ENCODE measurements at regions not wholly inside any gene's neighbourhood (a gene's known extent, or its start where the extent isn't known, plus 50 kb on each side); places are given as distances from the start of the nearest gene placed in this dataset.

GRCh38 chr4:138964716-138965426, 50.7 kb upstream of the NOCT start:
- DNase-seq: no peak

DNA sequence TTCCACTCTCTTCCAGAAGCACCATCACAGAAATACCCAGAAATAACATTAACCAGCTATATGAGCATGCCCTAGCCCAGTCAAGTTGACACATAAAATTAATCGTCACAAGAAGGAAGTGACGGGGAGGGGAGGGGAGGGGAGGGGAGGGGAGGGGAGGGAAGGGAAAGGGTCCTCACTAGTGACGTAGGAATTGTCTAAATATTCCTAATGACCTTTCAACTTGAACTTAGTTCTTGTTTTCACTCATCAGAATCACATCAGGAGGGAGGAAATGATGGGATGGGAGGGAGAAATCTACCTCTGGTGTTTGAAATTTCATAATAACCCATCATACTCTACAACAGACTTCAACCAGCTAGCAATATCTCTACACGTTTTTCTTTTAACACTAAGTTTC, 52.2 kb upstream of the NOCT start:
- DNase-seq: no peak

DNA sequence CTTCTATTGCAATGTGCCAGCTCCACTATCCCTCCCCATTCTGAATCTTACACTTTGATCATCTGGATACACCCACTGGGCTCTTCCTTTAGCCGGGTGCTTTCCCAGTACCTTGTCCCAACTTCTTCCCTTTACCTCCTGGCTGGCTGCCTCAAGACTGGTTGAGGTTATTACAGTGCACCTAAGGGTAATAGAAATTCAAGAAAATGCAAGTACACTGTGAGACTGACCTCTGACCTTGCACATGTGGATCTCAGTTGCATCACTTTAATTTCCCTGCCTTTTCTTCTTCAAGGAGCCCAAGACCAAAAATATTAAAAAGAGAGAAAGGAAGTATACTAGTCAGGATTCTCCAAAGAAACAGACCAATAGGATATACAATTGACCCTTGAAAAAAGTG, 53.9 kb upstream of the NOCT start:
- no peak for DNase-seq

- no peak for DNase-seq
Observed at GRCh38 chr4:138961129-138961528, 54.5 kb upstream of the NOCT start.

DNA sequence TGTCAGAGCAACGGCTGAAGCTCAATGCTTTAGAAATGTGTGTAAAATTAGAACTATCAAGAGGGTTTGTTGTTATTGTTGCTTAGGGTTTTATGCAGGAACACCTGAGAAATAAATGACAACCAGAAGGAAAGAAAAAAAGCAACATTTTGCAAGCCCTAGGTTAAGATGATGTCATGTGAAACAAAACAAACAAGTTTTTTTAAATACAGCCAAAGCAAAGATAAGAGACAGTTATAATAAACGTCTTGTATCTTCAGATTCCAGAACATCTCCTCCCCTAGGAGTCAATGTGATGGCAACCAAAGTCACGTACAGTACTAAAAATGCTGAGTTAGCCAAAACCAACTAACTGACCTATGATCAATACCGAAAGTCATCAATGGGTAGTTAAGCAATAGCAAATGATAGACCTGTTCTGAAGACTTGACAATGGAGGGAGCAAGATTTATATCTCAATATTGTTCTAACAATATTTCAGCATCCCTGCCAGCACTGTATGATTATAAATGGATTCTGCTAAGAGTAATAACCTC, 55.3 kb upstream of the NOCT start:
- DNase-seq: no peak

GRCh38 chr4:138959097-138959815, 56.3 kb upstream of the NOCT start:
- no peak for DNase-seq

- DNase-seq: no peak
Observed at GRCh38 chr4:138958519-138958918, 57.1 kb upstream of the NOCT start.

DNA sequence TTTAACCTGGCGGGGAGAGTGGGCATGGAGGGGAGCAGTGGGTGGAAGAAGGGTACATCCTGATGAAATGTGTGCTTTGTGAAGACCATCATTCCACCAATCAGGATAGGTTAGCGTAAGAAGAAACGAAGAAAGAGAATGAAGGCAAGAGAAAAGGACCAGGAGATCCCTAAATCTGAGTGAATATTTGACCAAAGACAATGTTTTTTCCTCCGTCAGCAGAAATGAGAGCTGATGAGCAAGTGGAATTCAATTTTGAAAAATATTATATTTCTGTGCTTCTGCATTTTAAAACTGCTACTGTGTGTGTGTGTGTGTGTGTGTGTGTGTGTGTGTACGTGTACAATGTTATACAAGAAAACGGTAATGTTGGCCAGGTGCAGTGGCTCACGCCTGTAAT, 58.3 kb upstream of the NOCT start:
- DNase-seq: no peak

DNA sequence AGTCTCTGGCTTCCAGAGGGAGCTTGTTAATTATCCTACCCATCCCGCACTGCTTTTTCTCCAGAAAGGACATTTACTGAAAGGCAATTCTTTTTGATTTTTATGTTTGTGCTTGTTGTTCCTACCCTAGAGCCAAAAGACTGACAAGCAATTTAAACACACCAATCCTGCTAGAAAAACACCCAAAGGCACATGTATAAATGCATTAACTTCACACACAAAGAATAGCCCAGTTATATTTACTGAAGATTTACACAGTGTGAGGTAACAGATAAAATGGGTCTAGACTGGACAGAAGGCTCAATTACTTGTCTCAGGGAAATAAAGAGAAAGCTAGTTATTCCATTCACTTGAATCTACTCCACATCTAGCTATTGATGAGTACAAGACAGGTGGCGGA, 61.2 kb upstream of the NOCT start:
- no peak for DNase-seq

GRCh38 chr4:138953961-138954371, 61.6 kb upstream of the NOCT start:
- DNase-seq: no peak

GRCh38 chr4:138952411-138952810, 63.2 kb upstream of the NOCT start:
- no peak for DNase-seq

GRCh38 chr4:138951764-138952163, 63.8 kb upstream of the NOCT start:
- no peak for DNase-seq

- no peak for DNase-seq
Observed at GRCh38 chr4:138949866-138950265, 65.7 kb upstream of the NOCT start.

- DNase-seq: no peak
Observed at GRCh38 chr4:138948918-138949317, 66.7 kb upstream of the NOCT start.

GRCh38 chr4:138946306-138946705, 69.3 kb upstream of the NOCT start:
- no peak for DNase-seq

- DNase-seq: no peak
Observed at GRCh38 chr4:138945840-138946239, 69.7 kb upstream of the NOCT start.

GRCh38 chr4:138945401-138945800, 70.2 kb upstream of the NOCT start:
- no peak for DNase-seq

DNA sequence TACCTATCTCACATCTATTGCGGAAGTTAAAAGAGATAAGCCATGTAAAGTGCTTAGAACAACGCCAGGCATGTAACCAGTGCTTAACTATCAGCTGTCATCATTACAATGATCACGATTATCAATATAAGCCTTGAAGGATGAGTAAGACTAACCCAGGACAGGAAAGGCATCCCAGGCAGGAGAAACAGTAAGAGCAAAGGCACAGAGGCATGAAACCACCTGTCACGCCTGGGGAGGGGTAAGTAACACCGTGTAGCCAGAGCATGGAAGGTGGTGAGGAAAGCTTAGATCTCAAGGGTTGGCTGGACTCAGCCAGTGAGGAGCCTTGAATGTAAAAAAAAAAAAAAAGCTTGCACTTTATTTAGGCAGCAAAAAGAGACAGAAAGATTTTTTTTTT, 71.7 kb upstream of the NOCT start:
- DNase-seq: no peak

- no peak for DNase-seq
Observed at GRCh38 chr4:138941037-138941436, 74.5 kb upstream of the NOCT start.

- no peak for DNase-seq
Observed at GRCh38 chr4:138939960-138940359, 75.6 kb upstream of the NOCT start.

GRCh38 chr4:138938366-138938690, 77.3 kb upstream of the NOCT start:
- peak; percentile 4 for DNase-seq

- DNase-seq: no peak
Observed at GRCh38 chr4:138935135-138935807, 80.3 kb upstream of the NOCT start.

GRCh38 chr4:138927072-138927471, 88.5 kb upstream of the NOCT start:
- DNase-seq: no peak

DNA sequence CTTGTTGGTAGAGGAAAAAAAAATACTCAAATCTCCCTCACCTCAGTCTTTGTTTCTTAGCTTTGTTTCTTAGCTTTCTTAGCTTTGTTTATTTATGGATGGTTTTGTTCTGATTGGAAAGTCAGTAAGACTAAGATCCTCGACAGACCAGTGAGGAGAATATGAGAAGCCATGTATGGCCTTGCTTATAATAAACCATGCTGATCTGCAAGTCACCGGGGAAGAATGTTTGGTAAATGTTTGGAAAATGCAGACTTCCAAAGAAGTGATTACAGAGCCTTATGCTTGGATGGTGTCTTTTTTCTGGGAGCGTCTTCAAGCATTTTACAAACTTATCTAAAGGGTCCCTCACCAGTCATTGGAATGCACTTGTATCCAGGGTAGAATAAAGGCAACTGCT, 90.1 kb upstream of the NOCT start:
- DNase-seq: no peak
